ENCODE measurements at regions not wholly inside any gene's neighbourhood (a gene's known extent, or its start where the extent isn't known, plus 50 kb on each side); places are given as distances from the start of the nearest gene placed in this dataset.

GRCh38 chr17:12459736-12460135 lies 206.0 kb upstream of the MYOCD start:
- Histone ChIP-seq H3K27me3 (replicated peaks in 1 of 2; ENCODE audit: control insufficient read depth in 2 of 2, insufficient read depth in 2 of 2, low read length in 1 of 2) (no peaks in the 10 kb centered on the region), H3K9ac (ENCODE audit: control insufficient read depth, insufficient read depth, low read length) (no peak overlapping the region), H3K4me1 (ENCODE audit: control insufficient read depth, insufficient read depth, low read length) (no peaks in the 10 kb centered on the region), H3K9me3 (replicated peaks; ENCODE audit: control insufficient read depth, insufficient read depth, low read length) (no peaks in the 10 kb centered on the region; the same call in 2 of the 3 replicates), H3K4me2 (ENCODE audit: control insufficient read depth, insufficient read depth) (no peak overlapping the region), H3K79me2 (ENCODE audit: control insufficient read depth, insufficient read depth, low read length) (no peaks in the 10 kb centered on the region), H3K36me3 (ENCODE audit: control insufficient read depth in 2 of 2, insufficient read depth in 2 of 2, low read length in 1 of 2) (no peaks in the 10 kb centered on the region), H4K20me1 (ENCODE audit: control insufficient read depth, insufficient read depth) (no peaks in the 10 kb centered on the region), H2AFZ (ENCODE audit: control insufficient read depth, low read depth, low read length) (no peak overlapping the region), H3K27ac (ENCODE audit: control insufficient read depth, insufficient read depth) (no peak overlapping the region), H3K4me3 (no peak overlapping the region)
- ATAC-seq = no peak
- TF ChIP-seq, protein P1, sequence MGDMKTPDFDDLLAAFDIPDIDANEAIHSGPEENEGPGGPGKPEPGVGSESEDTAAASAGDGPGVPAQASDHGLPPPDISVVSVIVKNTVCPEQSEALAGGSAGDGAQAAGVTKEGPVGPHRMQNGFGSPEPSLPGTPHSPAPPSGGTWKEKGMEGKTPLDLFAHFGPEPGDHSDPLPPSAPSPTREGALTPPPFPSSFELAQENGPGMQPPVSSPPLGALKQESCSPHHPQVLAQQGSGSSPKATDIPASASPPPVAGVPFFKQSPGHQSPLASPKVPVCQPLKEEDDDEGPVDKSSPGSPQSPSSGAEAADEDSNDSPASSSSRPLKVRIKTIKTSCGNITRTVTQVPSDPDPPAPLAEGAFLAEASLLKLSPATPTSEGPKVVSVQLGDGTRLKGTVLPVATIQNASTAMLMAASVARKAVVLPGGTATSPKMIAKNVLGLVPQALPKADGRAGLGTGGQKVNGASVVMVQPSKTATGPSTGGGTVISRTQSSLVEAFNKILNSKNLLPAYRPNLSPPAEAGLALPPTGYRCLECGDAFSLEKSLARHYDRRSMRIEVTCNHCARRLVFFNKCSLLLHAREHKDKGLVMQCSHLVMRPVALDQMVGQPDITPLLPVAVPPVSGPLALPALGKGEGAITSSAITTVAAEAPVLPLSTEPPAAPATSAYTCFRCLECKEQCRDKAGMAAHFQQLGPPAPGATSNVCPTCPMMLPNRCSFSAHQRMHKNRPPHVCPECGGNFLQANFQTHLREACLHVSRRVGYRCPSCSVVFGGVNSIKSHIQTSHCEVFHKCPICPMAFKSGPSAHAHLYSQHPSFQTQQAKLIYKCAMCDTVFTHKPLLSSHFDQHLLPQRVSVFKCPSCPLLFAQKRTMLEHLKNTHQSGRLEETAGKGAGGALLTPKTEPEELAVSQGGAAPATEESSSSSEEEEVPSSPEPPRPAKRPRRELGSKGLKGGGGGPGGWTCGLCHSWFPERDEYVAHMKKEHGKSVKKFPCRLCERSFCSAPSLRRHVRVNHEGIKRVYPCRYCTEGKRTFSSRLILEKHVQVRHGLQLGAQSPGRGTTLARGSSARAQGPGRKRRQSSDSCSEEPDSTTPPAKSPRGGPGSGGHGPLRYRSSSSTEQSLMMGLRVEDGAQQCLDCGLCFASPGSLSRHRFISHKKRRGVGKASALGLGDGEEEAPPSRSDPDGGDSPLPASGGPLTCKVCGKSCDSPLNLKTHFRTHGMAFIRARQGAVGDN (IDR thresholded peaks at IDR 0.05) = no peak
- TF ChIP-seq, protein P2, sequence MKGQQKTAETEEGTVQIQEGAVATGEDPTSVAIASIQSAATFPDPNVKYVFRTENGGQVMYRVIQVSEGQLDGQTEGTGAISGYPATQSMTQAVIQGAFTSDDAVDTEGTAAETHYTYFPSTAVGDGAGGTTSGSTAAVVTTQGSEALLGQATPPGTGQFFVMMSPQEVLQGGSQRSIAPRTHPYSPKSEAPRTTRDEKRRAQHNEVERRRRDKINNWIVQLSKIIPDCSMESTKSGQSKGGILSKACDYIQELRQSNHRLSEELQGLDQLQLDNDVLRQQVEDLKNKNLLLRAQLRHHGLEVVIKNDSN (IDR thresholded peaks at IDR 0.05; ENCODE audit: borderline replicate concordance, extremely low read length, insufficient read depth, low read depth, low read length) = no peak
- no peak for TF ChIP-seq HCFC1 (IDR thresholded peaks at IDR 0.05; ENCODE audit: low read length)
- no peak for TF ChIP-seq ZNF274 (IDR thresholded peaks at IDR 0.05; ENCODE audit: insufficient read depth, insufficient read length)
- TF ChIP-seq SMAD5 (IDR thresholded peaks at IDR 0.05; ENCODE audit: low read depth) = no peak
- TF ChIP-seq ZBED1 (IDR thresholded peaks at IDR 0.05; ENCODE audit: borderline replicate concordance) = no peak
- TF ChIP-seq GATAD2B (conservative IDR thresholded peaks at IDR 0.05; ENCODE audit: low read depth) = no peak
- TF ChIP-seq GABPA (IDR thresholded peaks at IDR 0.05; ENCODE audit: low read depth) = no peak
- TF ChIP-seq EED (IDR thresholded peaks at IDR 0.05; ENCODE audit: low read depth) = no peak
- TF ChIP-seq, protein P3, sequence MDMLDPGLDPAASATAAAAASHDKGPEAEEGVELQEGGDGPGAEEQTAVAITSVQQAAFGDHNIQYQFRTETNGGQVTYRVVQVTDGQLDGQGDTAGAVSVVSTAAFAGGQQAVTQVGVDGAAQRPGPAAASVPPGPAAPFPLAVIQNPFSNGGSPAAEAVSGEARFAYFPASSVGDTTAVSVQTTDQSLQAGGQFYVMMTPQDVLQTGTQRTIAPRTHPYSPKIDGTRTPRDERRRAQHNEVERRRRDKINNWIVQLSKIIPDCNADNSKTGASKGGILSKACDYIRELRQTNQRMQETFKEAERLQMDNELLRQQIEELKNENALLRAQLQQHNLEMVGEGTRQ (IDR thresholded peaks at IDR 0.05; ENCODE audit: borderline replicate concordance, low read depth, low read length) = no peak
- no peak for TF ChIP-seq RFX5 (IDR thresholded peaks at IDR 0.05; ENCODE audit: low read depth, low read length)
- TF ChIP-seq ZNF622 (IDR thresholded peaks at IDR 0.05) = no peak
- TF ChIP-seq POLR2AphosphoS2 (IDR thresholded peaks at IDR 0.05; ENCODE audit: low read depth, low read length) = no peak
- TF ChIP-seq ZNF24 (IDR thresholded peaks at IDR 0.05) = no peak
- in situ Hi-C loops (cut with MboI) = no loop called here
- intact Hi-C loops (cut with micrococcal nuclease; ENCODE audit: unreplicated experiment) = no loop called here
- ChIA-PET CTCF (no interaction called here), SMC1A (ENCODE audit: uncharacterized antibody, unreplicated experiment) (no interaction called here), RAD21 (ENCODE audit: unreplicated experiment) (no interaction called here), POLR2A (no interaction called here)
- no peak for DNase-seq (ENCODE audit: low read depth, low spot score)
- BruUV-seq (replicated peaks) = no TSS peak
- no peak for FAIRE-seq

Data from GM12878 (cell line).